SH-SY5Y (cell line): ENCODE measurements at regions not wholly inside any gene's neighbourhood (a gene's known extent, or its start where the extent isn't known, plus 50 kb on each side); places are given as distances from the start of the nearest gene placed in this dataset.

Source experiments
- GATA2 ChIP-seq: IDR thresholded peaks from 2 replicates; pipeline ENCODE4 v1.6.1; 2011; ENCODE audit warnings: mild to moderate bottlenecking, low read depth, low read length
- GATA3 ChIP-seq: IDR thresholded peaks from 2 replicates; pipeline ENCODE4 v1.6.1; 2011; ENCODE audit warnings: low read depth, mild to moderate bottlenecking, low read length, moderate library complexity

DNA sequence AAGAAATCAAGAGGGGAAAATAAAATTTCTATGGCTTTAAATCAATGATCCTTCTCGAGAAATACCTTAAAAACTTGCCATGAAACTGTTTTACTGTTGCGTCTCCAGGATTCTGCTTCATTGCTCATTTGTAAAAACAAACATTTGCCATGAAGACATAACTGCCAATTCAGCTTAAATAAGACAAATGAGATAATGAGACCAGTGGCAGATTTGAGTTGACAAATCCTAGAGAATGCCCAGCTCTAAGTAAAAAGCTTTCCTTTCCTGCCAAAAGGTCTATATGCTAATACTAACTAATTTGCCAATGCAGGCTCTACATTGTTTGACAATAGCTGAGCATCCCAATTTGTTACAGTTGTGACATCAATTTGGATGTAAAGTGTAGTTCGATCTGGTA, 400.5 kb upstream of the PCDH9 start:
- TF ChIP-seq GATA2: no peak
- no peak for TF ChIP-seq GATA3
